ENCODE measurements at regions not wholly inside any gene's neighbourhood (a gene's known extent, or its start where the extent isn't known, plus 50 kb on each side); places are given as distances from the start of the nearest gene placed in this dataset.

GRCh38 chr14:90467501-90467900, 70.7 kb downstream of the CALM1 start:
- TF ChIP-seq, protein P1, sequence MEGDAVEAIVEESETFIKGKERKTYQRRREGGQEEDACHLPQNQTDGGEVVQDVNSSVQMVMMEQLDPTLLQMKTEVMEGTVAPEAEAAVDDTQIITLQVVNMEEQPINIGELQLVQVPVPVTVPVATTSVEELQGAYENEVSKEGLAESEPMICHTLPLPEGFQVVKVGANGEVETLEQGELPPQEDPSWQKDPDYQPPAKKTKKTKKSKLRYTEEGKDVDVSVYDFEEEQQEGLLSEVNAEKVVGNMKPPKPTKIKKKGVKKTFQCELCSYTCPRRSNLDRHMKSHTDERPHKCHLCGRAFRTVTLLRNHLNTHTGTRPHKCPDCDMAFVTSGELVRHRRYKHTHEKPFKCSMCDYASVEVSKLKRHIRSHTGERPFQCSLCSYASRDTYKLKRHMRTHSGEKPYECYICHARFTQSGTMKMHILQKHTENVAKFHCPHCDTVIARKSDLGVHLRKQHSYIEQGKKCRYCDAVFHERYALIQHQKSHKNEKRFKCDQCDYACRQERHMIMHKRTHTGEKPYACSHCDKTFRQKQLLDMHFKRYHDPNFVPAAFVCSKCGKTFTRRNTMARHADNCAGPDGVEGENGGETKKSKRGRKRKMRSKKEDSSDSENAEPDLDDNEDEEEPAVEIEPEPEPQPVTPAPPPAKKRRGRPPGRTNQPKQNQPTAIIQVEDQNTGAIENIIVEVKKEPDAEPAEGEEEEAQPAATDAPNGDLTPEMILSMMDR (IDR thresholded peaks at IDR 0.05; ENCODE audit: extremely low read depth in 1 of 2, insufficient read depth in 1 of 2, low read depth in 1 of 2, low read length in 2 of 2): no peak
- no peak for TF ChIP-seq JUN (IDR thresholded peaks at IDR 0.05; ENCODE audit: borderline replicate concordance, insufficient read depth, insufficient read length, low read depth)

Data from endothelial cell of umbilical vein (primary cell).